HFF-Myc (cell line): ENCODE measurements at regions not wholly inside any gene's neighbourhood (a gene's known extent, or its start where the extent isn't known, plus 50 kb on each side); places are given as distances from the start of the nearest gene placed in this dataset.

Source experiments
- DNase-seq: peaks from one replicate; pipeline ENCODE4 v3.0.0-alpha.2; 2011; ENCODE audit warnings: low read depth; ENCODE audit errors: extremely low read depth
- H3K4me3 ChIP-seq: replicated peaks from 2 replicates; pipeline ENCODE4 v1.5.1; 2011; ENCODE audit warnings: low read depth, mild to moderate bottlenecking, control low read depth, low read length
- TF ChIP-seq, protein P1 (sequence below): IDR thresholded peaks from 2 replicates; pipeline ENCODE4 v1.5.1; 2012; ENCODE audit warnings: mild to moderate bottlenecking, low read depth, low read length, control low read depth; ENCODE audit errors: missing control alignments

DNA sequence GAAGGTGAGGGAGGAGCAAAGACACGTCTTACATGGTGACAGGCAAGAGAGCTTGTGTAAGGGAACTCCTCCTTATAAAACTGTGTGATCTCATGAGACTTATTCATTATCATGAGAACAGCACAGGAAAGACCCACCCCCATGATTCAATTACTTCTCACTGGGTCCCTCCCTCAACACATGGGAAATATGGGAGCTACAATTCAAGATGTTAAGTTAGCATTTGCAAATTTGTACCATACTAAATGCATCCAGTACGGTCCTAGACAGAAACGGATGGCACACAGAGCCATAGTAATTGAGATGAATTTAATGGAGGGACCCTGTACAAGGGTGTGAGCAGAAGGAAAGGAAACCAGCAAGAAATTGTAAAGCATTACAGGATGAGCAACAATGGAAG is 765.8 kb upstream of the API5 start:
- no peak overlapping the region for H3K4me3 ChIP-seq
- TF ChIP-seq, protein P1, sequence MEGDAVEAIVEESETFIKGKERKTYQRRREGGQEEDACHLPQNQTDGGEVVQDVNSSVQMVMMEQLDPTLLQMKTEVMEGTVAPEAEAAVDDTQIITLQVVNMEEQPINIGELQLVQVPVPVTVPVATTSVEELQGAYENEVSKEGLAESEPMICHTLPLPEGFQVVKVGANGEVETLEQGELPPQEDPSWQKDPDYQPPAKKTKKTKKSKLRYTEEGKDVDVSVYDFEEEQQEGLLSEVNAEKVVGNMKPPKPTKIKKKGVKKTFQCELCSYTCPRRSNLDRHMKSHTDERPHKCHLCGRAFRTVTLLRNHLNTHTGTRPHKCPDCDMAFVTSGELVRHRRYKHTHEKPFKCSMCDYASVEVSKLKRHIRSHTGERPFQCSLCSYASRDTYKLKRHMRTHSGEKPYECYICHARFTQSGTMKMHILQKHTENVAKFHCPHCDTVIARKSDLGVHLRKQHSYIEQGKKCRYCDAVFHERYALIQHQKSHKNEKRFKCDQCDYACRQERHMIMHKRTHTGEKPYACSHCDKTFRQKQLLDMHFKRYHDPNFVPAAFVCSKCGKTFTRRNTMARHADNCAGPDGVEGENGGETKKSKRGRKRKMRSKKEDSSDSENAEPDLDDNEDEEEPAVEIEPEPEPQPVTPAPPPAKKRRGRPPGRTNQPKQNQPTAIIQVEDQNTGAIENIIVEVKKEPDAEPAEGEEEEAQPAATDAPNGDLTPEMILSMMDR = no peak
- DNase-seq = no peak

DNA sequence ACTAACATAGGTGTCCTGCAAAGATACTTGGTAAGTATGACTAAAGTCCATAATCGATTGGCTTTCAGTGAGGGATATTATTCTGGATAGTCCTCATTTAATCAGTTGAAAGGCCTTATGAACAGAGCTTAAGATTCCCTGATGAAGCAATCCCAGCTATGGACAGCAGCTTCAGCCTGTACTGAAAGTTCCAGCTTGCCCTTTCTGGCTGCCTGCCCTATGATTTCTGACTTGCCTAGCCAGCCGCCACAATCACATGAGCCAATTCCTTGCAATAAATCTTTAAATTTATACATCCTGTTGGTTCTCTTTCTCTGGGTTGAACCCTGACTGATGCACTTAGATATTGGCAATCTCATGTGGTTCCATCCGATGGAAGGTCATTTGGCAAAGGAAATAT is 759.0 kb upstream of the API5 start:
- TF ChIP-seq, protein P1 = no peak
- no peak overlapping the region for H3K4me3 ChIP-seq
- no peak for DNase-seq

DNA sequence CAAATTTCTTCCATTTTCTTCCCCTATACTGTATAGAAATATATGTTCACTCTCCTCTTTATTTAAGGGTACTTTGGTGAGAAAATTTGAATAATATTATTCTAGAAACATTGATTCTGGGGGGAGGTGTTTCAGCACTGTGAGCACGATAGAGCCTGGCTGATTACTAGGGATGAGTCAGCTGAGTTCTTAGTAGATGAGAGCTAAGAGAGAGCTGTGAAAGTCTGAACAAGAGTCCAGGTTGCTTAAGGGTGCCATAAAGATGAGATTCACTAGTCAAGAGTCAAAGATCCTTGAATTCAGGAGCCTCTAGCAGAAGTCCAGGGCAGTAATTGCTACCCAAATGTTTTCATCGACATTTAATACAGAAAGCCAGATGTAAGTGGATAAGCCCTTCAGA is 756.6 kb upstream of the API5 start:
- TF ChIP-seq, protein P1 = no peak
- H3K4me3 ChIP-seq = no peak overlapping the region
- DNase-seq = no peak

DNA sequence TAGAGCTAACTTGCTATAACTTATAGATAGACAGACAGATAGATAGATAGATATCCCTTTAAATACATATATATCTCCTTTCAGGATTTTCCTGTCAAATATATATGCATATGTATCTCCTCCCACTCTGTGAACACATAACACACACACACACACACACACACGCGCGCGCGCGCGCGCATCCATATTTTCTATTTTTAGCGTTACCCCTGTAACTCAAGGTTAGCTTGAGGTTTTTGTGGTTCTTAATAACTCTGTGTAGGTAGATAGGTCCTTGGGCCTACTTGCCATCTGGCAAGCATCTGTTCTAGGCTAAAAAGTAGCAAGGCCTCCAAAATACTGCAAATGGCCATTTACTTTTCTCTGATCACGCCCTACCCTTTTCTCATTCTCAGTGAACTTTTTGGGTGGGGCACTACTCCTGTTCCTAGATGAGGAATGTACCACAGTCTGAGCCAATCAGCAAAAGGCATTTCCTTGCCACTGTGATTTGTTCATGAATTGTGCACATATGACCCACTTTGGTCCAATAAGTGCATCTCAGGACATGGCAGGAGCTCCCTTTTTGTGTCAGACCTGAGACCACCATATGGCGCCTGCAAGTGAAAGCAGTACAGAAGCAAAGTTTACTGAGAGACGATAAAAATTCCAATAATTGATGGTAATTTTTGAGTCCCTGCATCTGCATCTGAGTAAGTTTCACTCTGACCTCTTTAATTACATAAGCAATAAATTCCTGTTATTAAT is 740.5 kb upstream of the API5 start:
- DNase-seq = no peak
- TF ChIP-seq, protein P1 = no peak
- no peak overlapping the region for H3K4me3 ChIP-seq

DNA sequence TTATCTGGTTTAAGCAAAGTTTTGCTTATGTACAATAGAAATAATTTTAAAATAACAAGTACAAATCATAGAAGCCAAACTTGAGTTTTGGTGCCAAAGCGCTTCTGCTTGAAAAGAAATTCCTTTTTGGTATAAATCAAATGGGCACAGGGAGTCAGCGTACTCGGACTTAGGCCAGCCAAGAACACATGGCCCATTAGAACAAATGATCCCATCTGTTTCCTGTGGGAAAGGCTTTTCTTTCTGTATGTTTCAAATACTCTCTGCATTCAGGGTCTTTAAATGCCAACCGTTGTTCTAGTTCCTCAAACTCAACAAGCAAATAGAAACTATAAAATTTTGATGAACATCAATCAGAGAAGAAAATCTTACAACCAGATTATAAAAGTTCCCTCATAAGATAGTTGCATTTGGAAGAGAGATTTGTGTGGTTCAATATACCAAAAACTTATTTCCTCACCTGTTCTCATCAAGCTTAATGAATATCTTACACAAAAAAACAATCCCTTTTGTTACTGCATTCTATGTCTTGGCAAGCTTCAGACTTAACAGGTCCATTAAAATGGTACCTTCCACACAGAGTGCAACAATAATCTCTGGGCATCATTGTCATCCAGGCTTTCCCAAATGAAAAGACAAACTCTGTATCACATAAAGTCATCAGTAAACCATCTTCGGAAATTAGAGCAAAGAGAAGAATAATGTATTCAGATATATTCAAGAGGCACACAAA is 739.8 kb upstream of the API5 start:
- no peak overlapping the region for H3K4me3 ChIP-seq
- TF ChIP-seq, protein P1 = no peak
- no peak for DNase-seq

DNA sequence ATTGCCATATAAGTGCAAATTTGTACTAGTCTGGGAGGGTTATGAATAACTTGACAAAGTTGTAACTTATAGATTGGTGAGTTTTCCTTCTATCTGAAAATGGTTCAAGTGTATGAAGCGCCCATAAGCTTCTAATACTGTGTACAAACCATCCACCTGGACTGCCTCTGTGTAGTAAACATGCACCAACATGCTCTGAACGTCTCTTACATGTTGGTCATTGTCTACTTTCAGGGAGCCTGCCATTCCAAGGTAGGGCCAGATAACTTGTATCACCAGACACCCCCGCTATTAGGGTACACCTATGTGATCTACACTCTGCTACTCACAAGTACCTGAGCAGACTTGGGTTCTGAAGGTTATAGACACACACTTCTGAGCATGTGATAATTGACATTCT is 735.5 kb upstream of the API5 start:
- no peak for DNase-seq
- TF ChIP-seq, protein P1 = no peak
- no peak overlapping the region for H3K4me3 ChIP-seq
